Esophagus squamous epithelium (tissue), 4 donors: ENCODE measurements at regions not wholly inside any gene's neighbourhood (a gene's known extent, or its start where the extent isn't known, plus 50 kb on each side); places are given as distances from the start of the nearest gene placed in this dataset.

Experiments
- CTCF ChIP-seq, 6 experiments: fragments of 450-650 bp in 4 of 6; fragments of 200-600 bp in 2 of 6; sonication (generic) in 2 of 6; IDR thresholded peaks; one replicate each; pipeline ENCODE4 v1.5.1; 2016 to 2019; ENCODE audit warnings: antibody characterized with exemption in 6 of 6, mild to moderate bottlenecking in 4 of 6, moderate library complexity in 4 of 6
- POLR2A ChIP-seq, 4 donors: fragments of 450-650 bp; IDR thresholded peaks; one replicate each; pipeline ENCODE4 v1.6.1; 2017; ENCODE audit warnings: antibody characterized with exemption in 4 of 4, mild to moderate bottlenecking in 4 of 4, moderate library complexity in 3 of 4

- no peak for TF ChIP-seq CTCF (IDR thresholded peaks at IDR 0.05)
- no peak for TF ChIP-seq POLR2A (IDR thresholded peaks at IDR 0.05)
These were observed 463.2 kb upstream of the HTR1E start for GRCh38 chr6:86474081-86474480.
